A673 (cell line): ENCODE measurements at regions not wholly inside any gene's neighbourhood (a gene's known extent, or its start where the extent isn't known, plus 50 kb on each side); places are given as distances from the start of the nearest gene placed in this dataset.

ENCODE experiments used
- BruUV-seq: library from RNA; stranded (reverse); fragments of 400-500 nt; replicated peaks from 2 replicates; lab custom pipeline; 2021; lab: Mats Ljungman, UMichigan
- CTCF ChIA-PET: fragments of 300-600 bp; sonication (Branson Sonifier 250); formaldehyde crosslinking; loops from one replicate; lab custom pipeline; 2022; ENCODE audit warnings: antibody characterized with exemption; lab: Charles Lee
- POLR2A ChIA-PET: fragments of 300-600 bp; sonication (Branson Sonifier 250); formaldehyde crosslinking; loops from one replicate; lab custom pipeline; 2022; ENCODE audit warnings: antibody characterized with exemption; ENCODE audit not compliant: low non-redundant PET; lab: Charles Lee
- DNase-seq: peaks from one replicate; pipeline ENCODE4 v3.0.0-alpha.2; 2015; ENCODE audit warnings: low spot score
- H3K27ac ChIP-seq: fragments of 200-600 bp; sonication (generic); 2 replicates; pipeline ENCODE4 v1.5.1; 2016; ENCODE audit warnings: mixed run types, low read depth, mild to moderate bottlenecking, mixed read lengths, antibody characterized with exemption, low read length; ENCODE audit not compliant: poor library complexity, severe bottlenecking
- H3K27me3 ChIP-seq: fragments of 200-600 bp; sonication (generic); replicated peaks from 2 replicates; pipeline ENCODE4 v1.6.1; 2017; ENCODE audit warnings: mixed run types, low read depth, mild to moderate bottlenecking, mixed read lengths, antibody characterized with exemption, low read length; ENCODE audit not compliant: insufficient read depth, poor library complexity
- H3K36me3 ChIP-seq: fragments of 200-600 bp; sonication (generic); 2 replicates; pipeline ENCODE4 v1.6.1; 2016; ENCODE audit warnings: mixed run types, mild to moderate bottlenecking, mixed read lengths, antibody characterized with exemption, low read length; ENCODE audit not compliant: insufficient read depth, poor library complexity, severe bottlenecking
- H3K4me1 ChIP-seq: fragments of 200-600 bp; sonication (generic); 2 replicates; pipeline ENCODE4 v1.6.1; 2017; ENCODE audit warnings: mixed run types, mild to moderate bottlenecking, mixed read lengths, antibody characterized with exemption, low read length; ENCODE audit not compliant: insufficient read depth, poor library complexity, severe bottlenecking
- H3K4me3 ChIP-seq: fragments of 200-600 bp; sonication (generic); 2 replicates; pipeline ENCODE4 v1.5.1; 2016; ENCODE audit warnings: low read depth, mixed run types, mild to moderate bottlenecking, mixed read lengths, low read length; ENCODE audit not compliant: poor library complexity, severe bottlenecking
- H3K9me3 ChIP-seq: fragments of 200-600 bp; sonication (generic); 2 replicates; pipeline ENCODE4 v1.6.1; 2016; ENCODE audit warnings: mixed run types, low read depth, mild to moderate bottlenecking, mixed read lengths, antibody characterized with exemption, low read length; ENCODE audit not compliant: poor library complexity, severe bottlenecking
- CTCF ChIP-seq: fragments of 300-800, 200-600 bp; sonication (generic); conservative IDR thresholded peaks from 2 replicates; pipeline ENCODE4 v1.5.1; 2017; ENCODE audit warnings: low read depth, mild to moderate bottlenecking, antibody characterized with exemption, low read length, moderate library complexity, mixed read lengths
- EZH2 ChIP-seq: fragments of 200-600 bp; sonication (generic); IDR thresholded peaks from 2 replicates; pipeline ENCODE4 v1.6.1; 2017; ENCODE audit warnings: borderline replicate concordance, low read depth, mild to moderate bottlenecking, mixed read lengths, antibody characterized with exemption, low read length; ENCODE audit not compliant: poor library complexity, severe bottlenecking
- intact Hi-C: fragments of 100-400 bp; cut with micrococcal nuclease; formaldehyde crosslinking; loops from one replicate; pipeline ENCODE4 v1.10.0; 2022; ENCODE audit not compliant: unreplicated experiment

DNA sequence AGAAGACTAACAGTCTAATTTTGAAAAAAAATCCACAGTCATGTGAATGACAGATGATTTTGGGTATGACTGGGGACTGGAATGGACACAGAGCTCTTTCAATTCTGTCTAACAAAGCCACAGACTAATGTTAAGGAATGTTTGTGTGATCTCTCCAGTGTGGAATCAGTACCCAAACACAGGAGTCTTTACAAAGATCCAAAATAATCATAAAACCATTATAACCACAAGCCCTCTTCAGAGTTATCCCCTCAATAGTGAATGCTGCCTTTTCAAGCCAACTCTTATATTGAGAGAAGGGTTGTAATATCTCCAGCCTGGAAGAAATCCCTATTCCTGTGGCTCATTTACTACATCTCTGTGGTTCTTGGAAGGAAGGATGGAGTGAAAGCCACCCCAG lies 552.0 kb upstream of the CLINT1 start:
- no TSS peak for BruUV-seq
- POLR2A ChIA-PET = no interaction called here
- CTCF ChIA-PET = no interaction called here

DNA sequence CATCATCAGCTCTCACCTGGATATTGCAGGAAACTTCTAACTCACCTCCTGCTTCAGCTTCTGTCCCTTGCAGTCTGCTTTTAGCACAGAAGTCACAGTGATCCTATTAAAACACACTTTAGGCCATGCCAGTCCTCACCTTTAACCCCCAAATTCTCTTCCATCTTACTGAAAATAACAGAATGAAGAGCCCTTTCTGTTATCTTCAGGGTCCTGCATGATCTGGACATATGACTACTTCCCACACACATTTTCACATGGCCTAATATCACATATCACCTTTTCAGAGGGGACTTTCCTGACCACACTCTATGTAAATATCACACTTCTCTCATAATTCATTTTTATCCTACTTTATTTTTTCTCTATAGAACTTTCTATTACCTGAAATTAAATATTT lies 550.6 kb upstream of the CLINT1 start:
- H3K27ac ChIP-seq = no peak overlapping the region
- H3K4me3 ChIP-seq = no peak overlapping the region
- POLR2A ChIA-PET = no interaction called here
- H3K4me1 ChIP-seq = no peaks in the 10 kb centered on the region
- CTCF ChIA-PET = no interaction called here
- intact Hi-C loops = no loop called here
- H3K27me3 ChIP-seq = no peaks in the 10 kb centered on the region
- H3K36me3 ChIP-seq = no peaks in the 10 kb centered on the region
- no peaks in the 10 kb centered on the region for H3K9me3 ChIP-seq
- no TSS peak for BruUV-seq
- TF ChIP-seq EZH2 (no peak), CTCF (no peak)
- no peak for DNase-seq

More for the DNA sequence above, 552.0 kb upstream of the CLINT1 start:
- H3K27ac ChIP-seq = no peak overlapping the region
- no peak for DNase-seq
- intact Hi-C loops = no loop called here
- no peak for TF ChIP-seq EZH2
- TF ChIP-seq CTCF = no peak
- H3K27me3 ChIP-seq = no peaks in the 10 kb centered on the region
- H3K9me3 ChIP-seq = no peaks in the 10 kb centered on the region
- no peak overlapping the region for H3K4me3 ChIP-seq
- H3K36me3 ChIP-seq = no peaks in the 10 kb centered on the region
- no peaks in the 10 kb centered on the region for H3K4me1 ChIP-seq

DNA sequence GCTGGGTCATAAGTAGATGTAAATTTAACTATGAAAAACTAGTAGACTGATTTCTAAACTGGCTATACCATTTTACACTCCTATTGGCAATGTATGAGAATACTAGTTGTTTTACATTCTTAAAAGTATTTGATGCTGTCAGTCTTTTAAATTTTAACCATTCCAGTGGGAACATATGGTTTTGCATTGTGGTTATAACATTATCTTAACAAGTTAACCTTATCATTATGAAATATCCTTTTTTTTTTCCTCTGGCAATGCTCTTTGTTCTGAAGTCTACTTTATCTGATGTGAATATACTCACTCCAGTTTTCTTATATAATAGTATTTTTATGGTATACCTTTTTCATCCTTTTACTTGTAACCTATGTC lies 548.9 kb upstream of the CLINT1 start:
- POLR2A ChIA-PET = no interaction called here
- Histone ChIP-seq H3K27ac (no peak overlapping the region), H3K4me3 (no peak overlapping the region), H3K27me3 (no peaks in the 10 kb centered on the region), H3K9me3 (no peaks in the 10 kb centered on the region), H3K36me3 (no peaks in the 10 kb centered on the region), H3K4me1 (no peaks in the 10 kb centered on the region)
- no peak for TF ChIP-seq EZH2
- TF ChIP-seq CTCF = no peak
- intact Hi-C loops = no loop called here
- CTCF ChIA-PET = no interaction called here
- no TSS peak for BruUV-seq
- DNase-seq = no peak
